ENCODE measurements at regions not wholly inside any gene's neighbourhood (a gene's known extent, or its start where the extent isn't known, plus 50 kb on each side); places are given as distances from the start of the nearest gene placed in this dataset.

DNA sequence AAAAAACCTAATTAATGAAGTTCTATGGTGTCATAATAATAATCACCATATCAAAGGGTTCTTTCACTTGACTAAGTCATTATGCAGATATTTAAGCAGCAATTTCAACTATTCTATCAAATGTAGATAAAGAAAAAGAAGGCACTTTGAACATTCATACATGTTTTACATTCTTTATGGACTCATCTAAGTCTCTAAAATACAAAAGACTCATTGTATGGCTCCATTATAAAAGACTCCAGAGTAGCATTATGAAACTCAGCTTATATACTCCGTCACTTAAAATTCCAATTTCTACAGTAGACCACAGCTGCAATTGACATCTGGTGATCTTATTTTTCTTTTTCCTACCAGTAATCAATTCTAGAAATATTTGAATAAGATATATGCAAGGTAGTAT, 173.5 kb upstream of the KIF2B start:
- Histone ChIP-seq H3K4me1 (no peaks in the 10 kb centered on the region), H3K9me3 (no peaks in the 10 kb centered on the region), H3K4me3 (no peak overlapping the region), H3K27me3 (no peaks in the 10 kb centered on the region), H3K27ac (no peak overlapping the region), H3K36me3 (replicated peaks in 1 of 2; ENCODE audit: insufficient read depth in 1 of 2, low read depth in 2 of 2) (no peaks in the 10 kb centered on the region)
- 38 to 43% methylated on average over 1 of the region's 1 CpG for WGBS, 2 donors
- DNase-seq (no peak), ATAC-seq (no peak)
- intact Hi-C loops (cut with DNase I) = no loop called here
- no peak for TF ChIP-seq POLR2A (IDR thresholded peaks at IDR 0.05)

DNA sequence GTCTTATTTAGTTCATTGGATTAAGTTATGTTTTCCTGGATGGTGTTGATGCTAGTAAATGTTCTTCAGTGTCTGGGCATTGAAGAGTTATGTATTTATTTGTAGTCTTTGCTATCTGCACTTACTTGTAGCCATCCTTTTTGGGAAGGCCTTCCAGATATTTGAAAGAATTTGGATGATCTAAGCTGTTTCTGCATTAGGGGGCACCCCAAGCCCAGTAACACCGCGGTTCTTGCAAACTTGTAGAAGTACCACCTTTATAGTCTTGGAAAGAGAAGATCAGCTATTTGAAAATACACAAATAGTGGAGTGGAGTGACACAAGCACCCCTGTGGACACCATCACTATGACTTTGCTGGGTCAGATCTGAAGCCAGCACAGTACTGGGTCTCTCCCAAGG, 175.9 kb upstream of the KIF2B start:
- H3K4me3 ChIP-seq = no peak overlapping the region
- H3K27me3 ChIP-seq = no peaks in the 10 kb centered on the region
- H3K36me3 ChIP-seq (replicated peaks in 1 of 2; ENCODE audit: insufficient read depth in 1 of 2, low read depth in 2 of 2) = no peaks in the 10 kb centered on the region
- TF ChIP-seq POLR2A (IDR thresholded peaks at IDR 0.05) = no peak
- TF ChIP-seq, protein P1, sequence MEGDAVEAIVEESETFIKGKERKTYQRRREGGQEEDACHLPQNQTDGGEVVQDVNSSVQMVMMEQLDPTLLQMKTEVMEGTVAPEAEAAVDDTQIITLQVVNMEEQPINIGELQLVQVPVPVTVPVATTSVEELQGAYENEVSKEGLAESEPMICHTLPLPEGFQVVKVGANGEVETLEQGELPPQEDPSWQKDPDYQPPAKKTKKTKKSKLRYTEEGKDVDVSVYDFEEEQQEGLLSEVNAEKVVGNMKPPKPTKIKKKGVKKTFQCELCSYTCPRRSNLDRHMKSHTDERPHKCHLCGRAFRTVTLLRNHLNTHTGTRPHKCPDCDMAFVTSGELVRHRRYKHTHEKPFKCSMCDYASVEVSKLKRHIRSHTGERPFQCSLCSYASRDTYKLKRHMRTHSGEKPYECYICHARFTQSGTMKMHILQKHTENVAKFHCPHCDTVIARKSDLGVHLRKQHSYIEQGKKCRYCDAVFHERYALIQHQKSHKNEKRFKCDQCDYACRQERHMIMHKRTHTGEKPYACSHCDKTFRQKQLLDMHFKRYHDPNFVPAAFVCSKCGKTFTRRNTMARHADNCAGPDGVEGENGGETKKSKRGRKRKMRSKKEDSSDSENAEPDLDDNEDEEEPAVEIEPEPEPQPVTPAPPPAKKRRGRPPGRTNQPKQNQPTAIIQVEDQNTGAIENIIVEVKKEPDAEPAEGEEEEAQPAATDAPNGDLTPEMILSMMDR (IDR thresholded peaks at IDR 0.05) = no peak
- DNase-seq = no peak
- H3K27ac ChIP-seq = no peak overlapping the region
- ATAC-seq = no peak
- H3K4me1 ChIP-seq = no peaks in the 10 kb centered on the region
- no peaks in the 10 kb centered on the region for H3K9me3 ChIP-seq
- WGBS, 2 donors = 83 to 87% methylated on average over 2 of the region's 2 CpGs
- intact Hi-C loops (cut with DNase I) = no loop called here

DNA sequence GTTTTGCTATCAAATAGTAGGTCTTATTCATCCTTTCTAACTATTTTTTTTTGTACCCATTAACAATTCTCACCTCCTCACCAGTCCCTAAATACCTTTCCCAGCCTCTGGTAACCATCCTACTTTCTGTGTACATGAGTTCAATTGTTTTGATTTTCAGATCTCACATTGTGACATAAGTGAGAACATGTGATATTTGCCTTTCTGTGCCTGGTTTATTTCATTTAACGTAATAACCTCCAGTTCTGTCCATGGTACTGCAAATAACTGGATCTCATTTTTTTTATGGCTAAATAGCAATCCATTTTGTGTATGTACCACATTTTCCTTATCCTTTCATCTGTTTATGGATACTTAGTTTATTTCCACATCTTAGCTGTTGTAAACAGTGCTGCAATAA, 181.9 kb upstream of the KIF2B start:
- Histone ChIP-seq H3K9me3 (no peaks in the 10 kb centered on the region), H3K36me3 (replicated peaks in 1 of 2; ENCODE audit: insufficient read depth in 1 of 2, low read depth in 2 of 2) (no peaks in the 10 kb centered on the region), H3K27me3 (no peaks in the 10 kb centered on the region), H3K4me3 (no peak overlapping the region), H3K27ac (no peak overlapping the region), H3K4me1 (no peaks in the 10 kb centered on the region)
- ATAC-seq (no peak), DNase-seq (no peak)
- TF ChIP-seq, protein P1 (IDR thresholded peaks at IDR 0.05) = no peak
- TF ChIP-seq POLR2A (IDR thresholded peaks at IDR 0.05) = no peak
- intact Hi-C loops (cut with DNase I) = no loop called here
- WGBS, 2 donors = 48 to 72% methylated on average over 1 of the region's 1 CpG

DNA sequence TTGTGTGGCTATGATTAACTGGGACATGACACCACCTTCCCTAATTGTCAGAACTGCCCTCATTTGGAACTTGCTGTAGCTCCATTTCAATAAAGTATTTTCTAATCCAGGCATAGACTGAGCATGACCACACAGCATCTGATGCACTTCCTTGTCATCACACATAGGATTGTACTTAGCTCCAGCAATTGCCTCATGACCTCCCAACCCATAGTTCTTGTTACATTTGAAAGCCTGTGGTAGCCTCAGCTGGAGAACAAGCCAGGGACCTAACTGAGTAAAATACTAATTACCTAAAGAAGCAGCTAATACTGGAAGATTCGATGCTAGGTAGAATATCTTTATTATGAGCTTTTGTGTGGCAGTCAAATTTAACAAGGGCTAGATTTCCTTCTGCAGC, 187.3 kb upstream of the KIF2B start:
- no peak overlapping the region for H3K27ac ChIP-seq
- H3K27me3 ChIP-seq = no peaks in the 10 kb centered on the region
- H3K4me3 ChIP-seq = no peak overlapping the region
- 41 to 43% methylated on average over 1 of the region's 1 CpG for WGBS, 2 donors
- H3K4me1 ChIP-seq = no peaks in the 10 kb centered on the region
- intact Hi-C loops (cut with DNase I) = no loop called here
- no peak for TF ChIP-seq POLR2A (IDR thresholded peaks at IDR 0.05)
- TF ChIP-seq, protein P1 (IDR thresholded peaks at IDR 0.05) = no peak
- DNase-seq (no peak), ATAC-seq (no peak)
- H3K36me3 ChIP-seq (replicated peaks in 1 of 2; ENCODE audit: insufficient read depth in 1 of 2, low read depth in 2 of 2) = no peaks in the 10 kb centered on the region
- H3K9me3 ChIP-seq = no peaks in the 10 kb centered on the region

DNA sequence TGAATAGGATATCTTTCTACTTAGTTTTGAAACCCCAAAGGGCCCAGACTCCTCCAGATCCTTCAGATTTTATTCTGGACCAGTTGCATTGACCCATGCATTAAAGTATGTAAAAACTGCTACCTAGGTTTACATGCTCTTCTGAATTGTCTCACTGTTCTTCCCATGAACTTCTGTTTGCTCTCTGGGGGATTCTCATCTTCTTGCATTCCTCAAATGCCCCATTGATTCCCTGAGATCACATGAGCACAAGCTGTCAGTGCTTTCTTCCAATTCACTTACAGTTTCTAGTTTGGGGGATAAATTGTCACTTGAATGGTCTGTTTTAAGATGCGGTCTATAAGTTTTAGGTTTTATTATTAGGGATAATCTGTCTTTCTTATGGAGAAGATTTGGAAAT, 188.9 kb upstream of the KIF2B start:
- H3K9me3 ChIP-seq = no peaks in the 10 kb centered on the region
- H3K4me1 ChIP-seq = no peaks in the 10 kb centered on the region
- DNase-seq (no peak), ATAC-seq (no peak)
- WGBS, 2 donors = 88 to 97% methylated on average over 1 of the region's 1 CpG
- no peaks in the 10 kb centered on the region for H3K36me3 ChIP-seq (replicated peaks in 1 of 2; ENCODE audit: insufficient read depth in 1 of 2, low read depth in 2 of 2)
- no peak overlapping the region for H3K27ac ChIP-seq
- TF ChIP-seq, protein P1 (IDR thresholded peaks at IDR 0.05) = no peak
- TF ChIP-seq POLR2A (IDR thresholded peaks at IDR 0.05) = no peak
- no peak overlapping the region for H3K4me3 ChIP-seq
- intact Hi-C loops (cut with DNase I) = no loop called here
- H3K27me3 ChIP-seq = no peaks in the 10 kb centered on the region
